K562 (cell line): ENCODE measurements at regions not wholly inside any gene's neighbourhood (a gene's known extent, or its start where the extent isn't known, plus 50 kb on each side); places are given as distances from the start of the nearest gene placed in this dataset.

ENCODE experiments used
- ATF2 ChIP-seq: sonication (generic); formaldehyde crosslinking; IDR thresholded peaks from 2 replicates; pipeline ENCODE4 v1.8.1; 2022; ENCODE audit warnings: missing genetic modification reagents
- CBX5 ChIP-seq: IDR thresholded peaks from 2 replicates; pipeline ENCODE4 v1.6.1; 2014; ENCODE audit warnings: low read depth, borderline replicate concordance
- CTCF ChIP-seq, 3 experiments: IDR thresholded peaks in 2 of 3; conservative IDR thresholded peaks in 1 of 3; 2 replicates each; pipeline ENCODE4 v1.5.1; 2011 to 2012; ENCODE audit warnings: low read length in 3 of 3, mild to moderate bottlenecking in 3 of 3, control low read depth in 2 of 3, improper control_type of control experiment in 1 of 3, inconsistent platforms in 1 of 3, low read depth in 1 of 3, mixed read lengths in 1 of 3, moderate library complexity in 1 of 3; ENCODE audit not compliant: insufficient read depth in 2 of 3
- MXD1 ChIP-seq: fragments of 250-450 bp; sonication (Bioruptor Pico); IDR thresholded peaks from 2 replicates; pipeline ENCODE4 v1.8.0; 2021; ENCODE audit warnings: borderline replicate concordance, mild to moderate bottlenecking, moderate library complexity; ENCODE audit not compliant: poor library complexity, severe bottlenecking
- POLR2AphosphoS2 ChIP-seq: IDR thresholded peaks from 2 replicates; pipeline ENCODE4 v1.6.1; 2012; ENCODE audit warnings: low read length, improper control_type of control experiment
- TAF1 ChIP-seq: IDR thresholded peaks from 2 replicates; pipeline ENCODE4 v1.6.1; 2011; ENCODE audit warnings: mild to moderate bottlenecking, low read length, moderate library complexity; ENCODE audit not compliant: insufficient read depth, control insufficient read depth, severe bottlenecking; ENCODE audit errors: extremely low read depth
- TF ChIP-seq, protein P1 (sequence below): fragments of 450-650 bp; conservative IDR thresholded peaks from 2 replicates; pipeline ENCODE4 v1.6.1; 2016; ENCODE audit warnings: missing genetic modification characterization, low read depth, mild to moderate bottlenecking, control low read depth, missing compliant biosample characterization

DNA sequence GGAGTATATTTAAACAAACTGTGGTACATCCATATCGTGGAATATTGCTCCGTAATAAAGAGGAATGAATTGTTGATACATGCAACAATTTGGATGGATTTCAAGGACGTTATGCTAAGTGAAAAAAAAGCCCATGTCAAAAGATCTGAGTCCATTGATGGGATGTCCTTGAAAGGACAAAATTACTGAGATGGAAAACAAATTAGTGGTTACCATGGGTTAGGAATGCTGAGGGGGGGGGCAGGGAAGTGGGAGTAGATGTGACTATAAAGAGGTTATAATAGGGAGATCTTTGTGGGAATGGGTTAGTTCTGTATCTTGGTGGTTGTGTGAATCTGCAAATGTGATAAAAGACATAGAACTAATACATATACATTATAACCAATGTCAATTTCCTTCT is 409.3 kb downstream of the SRGAP2C start:
- TF ChIP-seq CTCF (IDR thresholded peaks at IDR 0.05 in 2 of 3, conservative IDR thresholded peaks at IDR 0.05 in 1 of 3; ENCODE audit: insufficient read depth in 2 of 3, low read depth in 1 of 3, low read length in 3 of 3) (no peak), CBX5 (no peak), ATF2 (CRISPR knock-in tag) (no peak), POLR2AphosphoS2 (no peak), TAF1 (no peak), MXD1 (CRISPR knock-in tag) (no peak)
- TF ChIP-seq, protein P1, sequence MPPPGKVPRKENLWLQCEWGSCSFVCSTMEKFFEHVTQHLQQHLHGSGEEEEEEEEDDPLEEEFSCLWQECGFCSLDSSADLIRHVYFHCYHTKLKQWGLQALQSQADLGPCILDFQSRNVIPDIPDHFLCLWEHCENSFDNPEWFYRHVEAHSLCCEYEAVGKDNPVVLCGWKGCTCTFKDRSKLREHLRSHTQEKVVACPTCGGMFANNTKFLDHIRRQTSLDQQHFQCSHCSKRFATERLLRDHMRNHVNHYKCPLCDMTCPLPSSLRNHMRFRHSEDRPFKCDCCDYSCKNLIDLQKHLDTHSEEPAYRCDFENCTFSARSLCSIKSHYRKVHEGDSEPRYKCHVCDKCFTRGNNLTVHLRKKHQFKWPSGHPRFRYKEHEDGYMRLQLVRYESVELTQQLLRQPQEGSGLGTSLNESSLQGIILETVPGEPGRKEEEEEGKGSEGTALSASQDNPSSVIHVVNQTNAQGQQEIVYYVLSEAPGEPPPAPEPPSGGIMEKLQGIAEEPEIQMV = no peak
